HCT116 (cell line): ENCODE measurements at regions not wholly inside any gene's neighbourhood (a gene's known extent, or its start where the extent isn't known, plus 50 kb on each side); places are given as distances from the start of the nearest gene placed in this dataset.
"Not testable (repeated sequence)": the region's sequence is repeated elsewhere in the genome, so short reads cannot be mapped to it uniquely, and the experiment has no call there.

Experiments used
- ATAC-seq: fragments of 200-7000 bp; cut with Tn5 transposase; 2 replicates; pipeline ENCODE4 v1.9.1; 2020; ENCODE audit warnings: mild to moderate bottlenecking, moderate library complexity
- BruUV-seq: library from RNA; stranded (reverse); fragments of 400-500 nt; replicated peaks from 2 replicates; lab custom pipeline; 2021; lab: Mats Ljungman, UMichigan
- CTCF ChIA-PET: fragments of 300-600 bp; sonication (Branson Sonifier 250); formaldehyde crosslinking; loops from one replicate; lab custom pipeline; 2021; ENCODE audit warnings: antibody characterized with exemption; lab: Charles Lee
- POLR2A ChIA-PET: fragments of 300-600, 350-600 bp; sonication (Branson Sonifier 250); formaldehyde crosslinking; loops from one replicate; lab custom pipeline; 2021; ENCODE audit warnings: antibody characterized with exemption; lab: Charles Lee
- RAD21 ChIA-PET, 2 experiments: fragments of 300-600 bp; sonication (Branson Sonifier 250); formaldehyde crosslinking; loops; one replicate each; lab custom pipeline; 2023; ENCODE audit warnings: low total read pairs in 2 of 2; ENCODE audit not compliant: uncharacterized antibody in 2 of 2, unreplicated experiment in 2 of 2, low non-redundant PET in 1 of 2; lab: Charles Lee
- DNase-seq: peaks from one replicate; pipeline ENCODE4 v3.0.0-alpha.2; 2010; ENCODE audit warnings: low read depth, low spot score
- H2AFZ ChIP-seq: fragments of 200-600 bp; shearing (Covaris generic), sonication (generic); 2 replicates; pipeline ENCODE4 v1.6.1; 2017; ENCODE audit warnings: low read depth, mixed run types, mixed read lengths, antibody characterized with exemption, low read length; ENCODE audit not compliant: poor library complexity, severe bottlenecking
- H3K27ac ChIP-seq: 2 replicates; pipeline ENCODE4 v1.5.1; 2012; ENCODE audit warnings: low read depth, low read length
- H3K27me3 ChIP-seq: fragments of 200-600 bp; sonication (generic); 2 replicates; pipeline ENCODE4 v1.6.1; 2016; ENCODE audit warnings: mixed run types, low read length, mixed read lengths; ENCODE audit not compliant: insufficient read depth
- H3K36me3 ChIP-seq, 2 experiments: fragments of 200-500 bp in 1 of 2; fragments of 200-600 bp in 1 of 2; sonication (Bioruptor generic) in 1 of 2; sonication (generic) in 1 of 2; 2 replicates each; pipeline versions ENCODE4 v1.5.1 to v1.6.1; 2014 to 2016; ENCODE audit warnings: low read length in 2 of 2, inconsistent platforms in 1 of 2, mixed read lengths in 1 of 2, mixed run types in 1 of 2; ENCODE audit not compliant: insufficient read depth in 2 of 2, control insufficient read depth in 1 of 2
- H3K4me1 ChIP-seq, 2 experiments: fragments of 200-600 bp in 1 of 2; sonication (generic) in 1 of 2; 2 replicates each; pipeline versions ENCODE4 v1.5.1 to v1.6.1; 2012 to 2017; ENCODE audit warnings: low read length in 2 of 2, inconsistent platforms in 1 of 2, mild to moderate bottlenecking in 1 of 2, mixed read lengths in 1 of 2, mixed run types in 1 of 2, moderate library complexity in 1 of 2; ENCODE audit not compliant: insufficient read depth in 2 of 2, control insufficient read depth in 1 of 2
- H3K4me2 ChIP-seq: fragments of 200-600 bp; sonication (generic); 2 replicates; pipeline ENCODE4 v1.6.1; 2017; ENCODE audit warnings: mixed run types, low read length, mixed read lengths
- H3K4me3 ChIP-seq, 2 experiments: fragments of 200-600 bp in 1 of 2; sonication (generic) in 1 of 2; replicated peaks in 1 of 2; 2 replicates each; pipeline ENCODE4 v1.5.1; 2011 to 2016; ENCODE audit warnings: low read length in 2 of 2, control low read depth in 1 of 2, low read depth in 1 of 2, mild to moderate bottlenecking in 1 of 2, mixed read lengths in 1 of 2, mixed run types in 1 of 2
- H3K79me2 ChIP-seq: fragments of 200-600 bp; sonication (generic); 2 replicates; pipeline ENCODE4 v1.6.1; 2017; ENCODE audit warnings: mild to moderate bottlenecking, mixed run types, low read length, moderate library complexity, mixed read lengths; ENCODE audit not compliant: insufficient read depth
- H3K9ac ChIP-seq: fragments of 200-600 bp; sonication (generic); 2 replicates; pipeline ENCODE4 v1.6.1; 2016; ENCODE audit warnings: low read length, mixed read lengths
- H3K9me2 ChIP-seq: fragments of 200-600 bp; sonication (generic), shearing (Covaris generic); 2 replicates; pipeline ENCODE4 v1.6.1; 2017; ENCODE audit warnings: mixed run types, mild to moderate bottlenecking, moderate library complexity; ENCODE audit not compliant: insufficient read depth
- H3K9me3 ChIP-seq, 2 experiments: fragments of 200-500 bp in 1 of 2; fragments of 200-600 bp in 1 of 2; sonication (Bioruptor generic) in 1 of 2; sonication (generic) in 1 of 2; 2 replicates each; pipeline ENCODE4 v1.6.1; 2014 to 2017; ENCODE audit warnings: low read length in 2 of 2, mixed read lengths in 2 of 2, inconsistent platforms in 1 of 2, low read depth in 1 of 2, mild to moderate bottlenecking in 1 of 2, mixed run types in 1 of 2, moderate library complexity in 1 of 2; ENCODE audit not compliant: control insufficient read depth in 1 of 2, insufficient read depth in 1 of 2
- H4K20me1 ChIP-seq: fragments of 200-600 bp; sonication (generic), shearing (Covaris generic); 2 replicates; pipeline ENCODE4 v1.6.1; 2017; ENCODE audit warnings: mixed run types, mild to moderate bottlenecking, moderate library complexity; ENCODE audit not compliant: insufficient read depth
- intact Hi-C: fragments of 100-400 bp; cut with micrococcal nuclease; formaldehyde crosslinking; loops from 2 replicates; pipeline ENCODE4 v1.10.0; 2022

DNA sequence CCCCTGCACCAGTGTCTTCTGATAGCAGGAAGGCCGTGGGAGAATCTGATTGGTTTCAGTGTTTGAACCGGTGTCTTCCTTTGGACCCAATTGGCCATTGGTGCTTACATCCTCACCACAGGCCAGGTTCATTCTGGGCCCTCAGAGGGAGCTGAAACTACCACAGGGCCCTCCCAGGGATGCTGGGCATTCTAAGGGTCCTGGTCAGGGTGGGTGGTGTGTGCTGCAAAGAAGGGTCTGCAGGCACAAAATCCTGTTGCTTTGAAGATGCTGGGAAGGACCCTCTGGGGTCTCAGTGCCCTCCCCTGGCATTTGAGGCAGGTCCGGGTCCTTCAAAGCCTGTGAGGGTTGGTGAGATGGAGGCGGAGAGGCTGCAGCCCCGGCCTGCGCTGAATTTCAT lies 89.8 kb upstream of the RIMBP3B start:
- BruUV-seq, H3K9me2 ChIP-seq, intact Hi-C loops, H3K27ac ChIP-seq, H3K9ac ChIP-seq, H3K9me3 ChIP-seq, H2AFZ ChIP-seq, ATAC-seq, H3K36me3 ChIP-seq, DNase-seq, RAD21 ChIA-PET, H4K20me1 ChIP-seq, H3K4me3 ChIP-seq, H3K79me2 ChIP-seq, H3K4me2 ChIP-seq, CTCF ChIA-PET, H3K4me1 ChIP-seq, POLR2A ChIA-PET, H3K27me3 ChIP-seq: not testable (repeated sequence)

DNA sequence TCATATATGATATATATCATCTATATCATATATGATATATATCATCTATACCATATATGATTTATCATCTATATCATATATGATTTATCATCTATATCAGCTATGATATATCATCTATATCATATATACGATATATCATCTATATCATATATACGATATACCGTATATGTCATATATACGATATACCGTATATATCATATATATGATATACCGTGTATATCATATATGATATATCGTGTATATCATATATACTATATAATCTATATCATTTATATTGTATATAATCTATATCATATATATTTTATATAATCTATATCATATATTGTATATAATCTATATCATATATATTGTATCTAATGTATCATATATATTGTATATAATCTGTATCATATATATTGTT lies 55.9 kb upstream of the RIMBP3B start:
- DNase-seq, H3K9me2 ChIP-seq, ATAC-seq, H4K20me1 ChIP-seq, RAD21 ChIA-PET, intact Hi-C loops, H3K9ac ChIP-seq, H3K27me3 ChIP-seq, H3K4me3 ChIP-seq, CTCF ChIA-PET, H3K27ac ChIP-seq, POLR2A ChIA-PET, BruUV-seq, H3K79me2 ChIP-seq, H2AFZ ChIP-seq, H3K36me3 ChIP-seq, H3K4me2 ChIP-seq, H3K9me3 ChIP-seq, H3K4me1 ChIP-seq: not testable (repeated sequence)
